GM12878 (cell line): ENCODE measurements at regions not wholly inside any gene's neighbourhood (a gene's known extent, or its start where the extent isn't known, plus 50 kb on each side); places are given as distances from the start of the nearest gene placed in this dataset.

ENCODE experiments used
- ATAC-seq: fragments of 200-7000 bp; cut with Tn5 transposase; 3 replicates; pipeline ENCODE4 v1.9.1; 2020; ENCODE audit warnings: mild to moderate bottlenecking, moderate library complexity
- BruUV-seq: library from RNA; stranded (reverse); fragments of 400-500 nt; replicated peaks from 2 replicates; lab custom pipeline; 2021; lab: Mats Ljungman, UMichigan
- CTCF ChIA-PET: fragments of 300-600 bp; sonication (Branson Sonifier 250); formaldehyde crosslinking; extraction: SDS; loops from one replicate; lab custom pipeline; 2021; ENCODE audit warnings: inconsistent platforms; lab: Yijun Ruan, JAX
- POLR2A ChIA-PET: fragments of 350-600 bp; formaldehyde crosslinking; extraction: SDS; loops from one replicate; lab custom pipeline; 2021; ENCODE audit warnings: inconsistent platforms; lab: Charles Lee
- RAD21 ChIA-PET: fragments of 300-600 bp; sonication (Branson Sonifier 250); formaldehyde crosslinking; loops from one replicate; lab custom pipeline; 2023; ENCODE audit warnings: antibody characterized with exemption; ENCODE audit not compliant: unreplicated experiment; lab: Charles Lee
- SMC1A ChIA-PET: fragments of 300-600 bp; sonication (Branson Sonifier 250); formaldehyde crosslinking; loops from one replicate; lab custom pipeline; 2023; ENCODE audit not compliant: unreplicated experiment, uncharacterized antibody; lab: Charles Lee
- DNase-seq: peaks from one replicate; pipeline ENCODE4 v3.0.0-alpha.2; 2011; ENCODE audit warnings: low read depth, low spot score
- FAIRE-seq: peaks from 3 replicates; lab custom pipeline; 2011; peaks lifted over from hg19 to GRCh38; lab: Jason Lieb, UNC
- H2AFZ ChIP-seq: 2 replicates; pipeline ENCODE4 v1.6.0; 2011; ENCODE audit warnings: low read depth, low read length, control low read depth; ENCODE audit not compliant: control insufficient read depth
- H3K27ac ChIP-seq: 2 replicates; pipeline ENCODE4 v1.5.1; 2011; ENCODE audit warnings: control low read depth; ENCODE audit not compliant: control insufficient read depth, insufficient read depth
- H3K27me3 ChIP-seq, 2 experiments: replicated peaks in 1 of 2; 2 replicates each; pipeline versions ENCODE4 v1.6.0 to v1.6.1; 2011; ENCODE audit warnings: low read length in 1 of 2; ENCODE audit not compliant: control insufficient read depth in 2 of 2, insufficient read depth in 2 of 2
- H3K36me3 ChIP-seq, 2 experiments: 2 replicates each; pipeline ENCODE4 v1.5.1; 2011; ENCODE audit warnings: low read length in 1 of 2; ENCODE audit not compliant: control insufficient read depth in 2 of 2, insufficient read depth in 2 of 2
- H3K4me1 ChIP-seq: 2 replicates; pipeline ENCODE4 v1.6.1; 2011; ENCODE audit warnings: mild to moderate bottlenecking, low read length, moderate library complexity, mixed read lengths; ENCODE audit not compliant: control insufficient read depth, insufficient read depth
- H3K4me2 ChIP-seq: 2 replicates; pipeline ENCODE4 v1.6.0; 2011; ENCODE audit warnings: control low read depth; ENCODE audit not compliant: control insufficient read depth, insufficient read depth
- H3K4me3 ChIP-seq: fragments of 200-600 bp; sonication (generic); 2 replicates; pipeline ENCODE4 v1.5.1; 2016
- H3K79me2 ChIP-seq: 2 replicates; pipeline ENCODE4 v1.6.0; 2011; ENCODE audit warnings: low read length; ENCODE audit not compliant: control insufficient read depth, insufficient read depth
- H3K9ac ChIP-seq: 2 replicates; pipeline ENCODE4 v1.8.0; 2011; ENCODE audit warnings: low read length, control low read depth, mixed read lengths; ENCODE audit not compliant: control insufficient read depth, insufficient read depth
- H3K9me3 ChIP-seq: replicated peaks from 3 replicates; pipeline ENCODE4 v1.5.1; 2011; ENCODE audit warnings: mild to moderate bottlenecking, low read length; ENCODE audit not compliant: control insufficient read depth, insufficient read depth
- H4K20me1 ChIP-seq: 2 replicates; pipeline ENCODE4 v1.6.0; 2011; ENCODE audit not compliant: control insufficient read depth, insufficient read depth
- ASH2L ChIP-seq: fragments of 300-600, 200-600 bp; sonication (generic); IDR thresholded peaks from 2 replicates; pipeline ENCODE4 v1.6.1; 2017; ENCODE audit warnings: low read depth, mild to moderate bottlenecking, borderline replicate concordance
- CEBPB ChIP-seq, 2 experiments: fragments of 150-350 bp in 1 of 2; IDR thresholded peaks; 2 replicates each; pipeline ENCODE4 v1.6.1; 2012 to 2014; ENCODE audit warnings: low read depth in 2 of 2, low read length in 2 of 2, borderline replicate concordance in 1 of 2, inconsistent platforms in 1 of 2
- ELK1 ChIP-seq: IDR thresholded peaks from 2 replicates; pipeline ENCODE4 v1.6.1; 2012; ENCODE audit warnings: low read depth, low read length, improper control_type of control experiment
- MYB ChIP-seq: fragments of 150-350 bp; IDR thresholded peaks from 2 replicates; pipeline ENCODE4 v1.6.1; 2014; ENCODE audit warnings: mild to moderate bottlenecking, low read depth, low read length, borderline replicate concordance
- NRF1 ChIP-seq: conservative IDR thresholded peaks from 2 replicates; pipeline ENCODE4 v1.6.1; 2011; ENCODE audit warnings: mild to moderate bottlenecking, low read depth, low read length, improper control_type of control experiment
- RAD21 ChIP-seq: IDR thresholded peaks from 2 replicates; pipeline ENCODE4 v1.6.1; 2011; ENCODE audit warnings: mild to moderate bottlenecking, low read depth, low read length, moderate library complexity; ENCODE audit not compliant: insufficient read depth
- RELA ChIP-seq: fragments of 450-650 bp; IDR thresholded peaks from 2 replicates; pipeline ENCODE4 v1.8.0; 2014; ENCODE audit warnings: borderline replicate concordance; ENCODE audit not compliant: partially characterized antibody
- SREBF1 ChIP-seq: IDR thresholded peaks from 2 replicates; pipeline ENCODE4 v1.6.1; 2012; ENCODE audit warnings: mild to moderate bottlenecking, low read length
- YY1 ChIP-seq: IDR thresholded peaks from 2 replicates; pipeline ENCODE4 v1.6.1; 2011; ENCODE audit warnings: low read depth, mild to moderate bottlenecking, low read length
- ZNF592 ChIP-seq: fragments of 450-650 bp; IDR thresholded peaks from 2 replicates; pipeline ENCODE4 v1.6.1; 2017; ENCODE audit warnings: mild to moderate bottlenecking, moderate library complexity
- WGBS: methylation state at CpG from one replicate; pipeline ENCODE4 v1.1.6; 2016; ENCODE audit warnings: low lambda C conversion rate; ENCODE audit not compliant: insufficient replicate concordance, insufficient coverage; ENCODE audit errors: missing lambda C conversion rate; 5-methylcytosine and 5-hydroxymethylcytosine counted together
- in situ Hi-C: fragments of 300-500 bp; cut with MboI; formaldehyde crosslinking; loops from 9 replicates; pipeline ENCODE4 v1.14.3; 2018; ENCODE audit warnings: mixed read lengths
- intact Hi-C: fragments of 100-400 bp; cut with micrococcal nuclease; formaldehyde crosslinking; loops from one replicate; pipeline ENCODE4 v1.14.2; 2022; ENCODE audit not compliant: unreplicated experiment

- Histone ChIP-seq H3K9ac (no peak overlapping the region), H3K4me3 (no peak overlapping the region), H3K9me3 (no peaks in the 10 kb centered on the region), H3K4me1 (peaks cover 13% of the 10 kb centered on the region; the same call in 1 of the 2 replicates), H2AFZ (no peak overlapping the region), H3K27ac (no peak overlapping the region), H3K27me3 (no peaks in the 10 kb centered on the region), H3K4me2 (no peak overlapping the region), H3K36me3 (no peaks in the 10 kb centered on the region), H3K79me2 (no peaks in the 10 kb centered on the region; the same call in 1 of the 2 replicates), H4K20me1 (no peaks in the 10 kb centered on the region)
- ChIA-PET POLR2A (interaction anchor here (1.0 to 1.7 kb wide), 4 partner anchors 9 to 144 kb away, joined by 3 to 8 read pairs (median 3); no protein-coding TSS in a partner anchor), SMC1A (interaction anchor here (0.5 to 4.9 kb wide), 25 partner anchors 8 to 383 kb away, joined by 3 to 37 read pairs (median 4); no protein-coding TSS in a partner anchor), RAD21 (interaction anchor here (0.7 to 2.9 kb wide), 12 partner anchors 10 to 148 kb away, joined by 3 to 15 read pairs (median 3); partner anchors contain the start of gene ITGA4), CTCF (interaction anchor here (0.8 to 2.9 kb wide), 8 partner anchors 10 to 259 kb away, joined by 3 to 17 read pairs (median 4); no protein-coding TSS in a partner anchor)
- FAIRE-seq (no peak), ATAC-seq (no peak), DNase-seq (no peak)
- in situ Hi-C loops, result no loop called here
- TF ChIP-seq RAD21 (no peak), RELA (no peak)
- WGBS, result 96% methylated on average over 3 of the region's 3 CpGs
- intact Hi-C loops, result no loop called here
- BruUV-seq, result no TSS peak
Observed at GRCh38 chr2:181318504-181319280, 138.5 kb upstream of the ITGA4 start.

- Histone ChIP-seq H3K27me3 (no peaks in the 10 kb centered on the region), H3K9ac (no peak overlapping the region), H3K4me1 (peaks cover 9% of the 10 kb centered on the region; the same call in 1 of the 2 replicates), H3K79me2 (no peaks in the 10 kb centered on the region; the same call in 1 of the 2 replicates), H3K4me2 (no peak overlapping the region), H3K27ac (no peak overlapping the region), H4K20me1 (no peaks in the 10 kb centered on the region), H2AFZ (no peak overlapping the region), H3K9me3 (no peaks in the 10 kb centered on the region), H3K36me3 (no peaks in the 10 kb centered on the region), H3K4me3 (no peak overlapping the region)
- ChIA-PET SMC1A (interaction anchor here (0.7 to 4.9 kb wide), 21 partner anchors 9 to 247 kb away, joined by 3 to 37 read pairs (median 4); no protein-coding TSS in a partner anchor), POLR2A (interaction anchor here (1.0 to 1.7 kb wide), 5 partner anchors 9 to 144 kb away, joined by 3 to 8 read pairs (median 3); no protein-coding TSS in a partner anchor), CTCF (interaction anchor here (1.0 to 2.9 kb wide), 4 partner anchors 9 to 112 kb away, joined by 3 to 17 read pairs (median 5); no protein-coding TSS in a partner anchor), RAD21 (interaction anchor here (0.6 to 2.9 kb wide), 8 partner anchors 10 to 139 kb away, joined by 3 to 15 read pairs (median 4); partner anchors contain the start of gene ITGA4)
- no peak for FAIRE-seq
- intact Hi-C loops (no loop called here), in situ Hi-C loops (no loop called here)
- BruUV-seq, result no TSS peak
- ATAC-seq, result no peak
- DNase-seq, result no peak
- TF ChIP-seq ZNF592 (no peak), ELK1 (no peak), ASH2L (no peak), NRF1 (no peak), YY1 (no peak), SREBF1 (no peak), MYB (no peak), CEBPB (IDR thresholded peaks at IDR 0.05; ENCODE audit: borderline replicate concordance in 1 of 2, low read depth in 2 of 2, low read length in 2 of 2) (no peak)
Observed at GRCh38 chr2:181319286-181319685, 137.9 kb upstream of the ITGA4 start.
